GM23248 (cell line): ENCODE measurements at regions not wholly inside any gene's neighbourhood (a gene's known extent, or its start where the extent isn't known, plus 50 kb on each side); places are given as distances from the start of the nearest gene placed in this dataset.

Source experiments
- EZH2 ChIP-seq: fragments of 200-600 bp; sonication (generic); IDR thresholded peaks from 2 replicates; pipeline ENCODE4 v1.6.1; 2018; ENCODE audit warnings: antibody characterized with exemption, mild to moderate bottlenecking; ENCODE audit not compliant: insufficient read depth, poor library complexity, severe bottlenecking
- EZH2phosphoT487 ChIP-seq: fragments of 200-600 bp; sonication (generic); IDR thresholded peaks from 2 replicates; pipeline ENCODE4 v1.6.1; 2018; ENCODE audit warnings: antibody characterized with exemption, moderate library complexity, mild to moderate bottlenecking, low read depth; ENCODE audit not compliant: insufficient read depth

DNA sequence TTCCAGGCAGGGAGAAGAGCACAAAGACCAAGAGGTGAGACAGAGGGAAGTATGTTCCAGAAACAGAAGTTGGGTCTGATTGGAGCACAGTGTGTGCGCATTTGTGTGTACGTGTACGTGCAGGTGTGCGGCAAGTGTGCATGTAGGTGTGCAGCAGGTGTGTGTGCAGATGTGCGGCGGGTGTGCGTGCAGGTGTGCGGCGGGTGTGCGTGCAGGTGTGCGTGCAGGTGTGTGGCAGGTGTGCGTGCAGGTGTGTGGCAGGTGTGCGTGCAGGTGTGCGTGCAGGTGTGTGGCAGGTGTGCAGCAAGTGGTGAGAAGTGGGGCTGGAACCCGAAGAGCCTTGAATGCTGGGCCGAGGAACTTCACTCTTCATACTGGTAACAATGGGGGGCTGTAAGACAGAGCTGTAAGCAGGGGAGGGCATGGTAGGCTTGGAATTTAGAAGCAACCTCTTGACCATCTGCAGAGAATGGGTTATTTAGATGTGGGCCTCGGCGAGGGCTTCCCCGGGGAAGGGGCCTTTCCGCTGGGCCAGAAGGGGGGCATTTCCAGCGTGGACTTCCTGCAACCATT is 118.0 kb upstream of the WNT4 start:
- TF ChIP-seq EZH2 (no peak), EZH2phosphoT487 (no peak)
